ENCODE measurements at regions not wholly inside any gene's neighbourhood (a gene's known extent, or its start where the extent isn't known, plus 50 kb on each side); places are given as distances from the start of the nearest gene placed in this dataset.

- no peak overlapping the region for H3K9ac ChIP-seq (ENCODE audit: low read length in 2 of 2)
- no peaks in the 10 kb centered on the region for H3K36me3 ChIP-seq (ENCODE audit: control insufficient read depth in 2 of 2, insufficient read depth in 2 of 2, low read length in 2 of 2)
- H3K27ac ChIP-seq (ENCODE audit: low read length), result no peak overlapping the region
- H3K9me3 ChIP-seq (ENCODE audit: control insufficient read depth in 2 of 2, low read length in 2 of 2), result peaks cover 0 to 2% of the 10 kb centered on the region in 2 donors
- no peak overlapping the region for H3K4me3 ChIP-seq (ENCODE audit: low read length in 2 of 2)
- peaks cover 16 to 20% of the 10 kb centered on the region in 2 donors for H3K27me3 ChIP-seq (ENCODE audit: control insufficient read depth in 1 of 2, insufficient read depth in 2 of 2, low read length in 2 of 2)
- no peaks in the 10 kb centered on the region for H3K4me1 ChIP-seq (ENCODE audit: control insufficient read depth, insufficient read depth, low read length)
Measured at GRCh38 chr12:131457028-131457310, 253.9 kb upstream of the SFSWAP start.

- Histone ChIP-seq H3K9me3 (ENCODE audit: control insufficient read depth in 2 of 2, low read length in 2 of 2) (peaks cover 2 to 4% of the 10 kb centered on the region in 2 donors), H3K27me3 (ENCODE audit: control insufficient read depth in 1 of 2, insufficient read depth in 2 of 2, low read length in 2 of 2) (peaks cover 16 to 20% of the 10 kb centered on the region in 2 donors), H3K9ac (ENCODE audit: low read length in 2 of 2) (no peak overlapping the region), H3K4me1 (ENCODE audit: control insufficient read depth, insufficient read depth, low read length) (no peaks in the 10 kb centered on the region), H3K27ac (ENCODE audit: low read length) (no peak overlapping the region), H3K36me3 (ENCODE audit: control insufficient read depth in 2 of 2, insufficient read depth in 2 of 2, low read length in 2 of 2) (no peaks in the 10 kb centered on the region), H3K4me3 (ENCODE audit: low read length in 2 of 2) (no peak overlapping the region)
Measured at GRCh38 chr12:131457331-131458047, 253.4 kb upstream of the SFSWAP start.

GRCh38 chr12:131458048-131458374, 252.9 kb upstream of the SFSWAP start:
- Histone ChIP-seq H3K4me3 (ENCODE audit: low read length in 2 of 2) (no peak overlapping the region), H3K36me3 (ENCODE audit: control insufficient read depth in 2 of 2, insufficient read depth in 2 of 2, low read length in 2 of 2) (no peaks in the 10 kb centered on the region), H3K9me3 (ENCODE audit: control insufficient read depth in 2 of 2, low read length in 2 of 2) (peaks cover 3 to 4% of the 10 kb centered on the region in 2 donors), H3K9ac (ENCODE audit: low read length in 2 of 2) (no peak overlapping the region), H3K27ac (ENCODE audit: low read length) (no peak overlapping the region), H3K27me3 (ENCODE audit: control insufficient read depth in 1 of 2, insufficient read depth in 2 of 2, low read length in 2 of 2) (peaks cover 16 to 20% of the 10 kb centered on the region in 2 donors), H3K4me1 (ENCODE audit: control insufficient read depth, insufficient read depth, low read length) (no peaks in the 10 kb centered on the region)

- peaks cover 16 to 20% of the 10 kb centered on the region in 2 donors for H3K27me3 ChIP-seq (ENCODE audit: control insufficient read depth in 1 of 2, insufficient read depth in 2 of 2, low read length in 2 of 2)
- H3K4me1 ChIP-seq (ENCODE audit: control insufficient read depth, insufficient read depth, low read length), result no peaks in the 10 kb centered on the region
- no peak overlapping the region for H3K4me3 ChIP-seq (ENCODE audit: low read length in 2 of 2)
- peaks cover 4 to 5% of the 10 kb centered on the region in 2 donors for H3K9me3 ChIP-seq (ENCODE audit: control insufficient read depth in 2 of 2, low read length in 2 of 2)
- no peak overlapping the region for H3K9ac ChIP-seq (ENCODE audit: low read length in 2 of 2)
- H3K27ac ChIP-seq (ENCODE audit: low read length), result no peak overlapping the region
- no peaks in the 10 kb centered on the region for H3K36me3 ChIP-seq (ENCODE audit: control insufficient read depth in 2 of 2, insufficient read depth in 2 of 2, low read length in 2 of 2)
Measured at GRCh38 chr12:131458931-131459772, 251.7 kb upstream of the SFSWAP start.

GRCh38 chr12:131459773-131460365, 251.0 kb upstream of the SFSWAP start:
- peaks cover 4 to 5% of the 10 kb centered on the region in 2 donors for H3K9me3 ChIP-seq (ENCODE audit: control insufficient read depth in 2 of 2, low read length in 2 of 2)
- H3K4me1 ChIP-seq (ENCODE audit: control insufficient read depth, insufficient read depth, low read length), result no peaks in the 10 kb centered on the region
- H3K27me3 ChIP-seq (ENCODE audit: control insufficient read depth in 1 of 2, insufficient read depth in 2 of 2, low read length in 2 of 2), result peaks cover 16 to 20% of the 10 kb centered on the region in 2 donors
- H3K36me3 ChIP-seq (ENCODE audit: control insufficient read depth in 2 of 2, insufficient read depth in 2 of 2, low read length in 2 of 2), result no peaks in the 10 kb centered on the region
- no peak overlapping the region for H3K9ac ChIP-seq (ENCODE audit: low read length in 2 of 2)
- no peak overlapping the region for H3K27ac ChIP-seq (ENCODE audit: low read length)
- H3K4me3 ChIP-seq (ENCODE audit: low read length in 2 of 2), result no peak overlapping the region

GRCh38 chr12:131460520-131460919, 250.4 kb upstream of the SFSWAP start:
- Histone ChIP-seq H3K4me3 (ENCODE audit: low read length in 2 of 2) (no peak overlapping the region), H3K36me3 (ENCODE audit: control insufficient read depth in 2 of 2, insufficient read depth in 2 of 2, low read length in 2 of 2) (no peaks in the 10 kb centered on the region), H3K4me1 (ENCODE audit: control insufficient read depth, insufficient read depth, low read length) (no peaks in the 10 kb centered on the region), H3K9ac (ENCODE audit: low read length in 2 of 2) (no peak overlapping the region), H3K27ac (ENCODE audit: low read length) (no peak overlapping the region), H3K27me3 (ENCODE audit: control insufficient read depth in 1 of 2, insufficient read depth in 2 of 2, low read length in 2 of 2) (peaks cover 16 to 17% of the 10 kb centered on the region in 2 donors), H3K9me3 (ENCODE audit: control insufficient read depth in 2 of 2, low read length in 2 of 2) (peaks cover 4 to 5% of the 10 kb centered on the region in 2 donors)

GRCh38 chr12:131461096-131461495, 249.8 kb upstream of the SFSWAP start:
- peaks cover 5% of the 10 kb centered on the region in 2 donors for H3K9me3 ChIP-seq (ENCODE audit: control insufficient read depth in 2 of 2, low read length in 2 of 2)
- no peak overlapping the region for H3K27ac ChIP-seq (ENCODE audit: low read length)
- no peaks in the 10 kb centered on the region for H3K36me3 ChIP-seq (ENCODE audit: control insufficient read depth in 2 of 2, insufficient read depth in 2 of 2, low read length in 2 of 2)
- no peak overlapping the region for H3K4me3 ChIP-seq (ENCODE audit: low read length in 2 of 2)
- no peaks in the 10 kb centered on the region for H3K4me1 ChIP-seq (ENCODE audit: control insufficient read depth, insufficient read depth, low read length)
- peaks cover 12 to 15% of the 10 kb centered on the region in 2 donors for H3K27me3 ChIP-seq (ENCODE audit: control insufficient read depth in 1 of 2, insufficient read depth in 2 of 2, low read length in 2 of 2)
- H3K9ac ChIP-seq (ENCODE audit: low read length in 2 of 2), result no peak overlapping the region

- H3K27ac ChIP-seq (ENCODE audit: low read length), result no peak overlapping the region
- peaks cover 6 to 13% of the 10 kb centered on the region in 2 donors for H3K27me3 ChIP-seq (ENCODE audit: control insufficient read depth in 1 of 2, insufficient read depth in 2 of 2, low read length in 2 of 2)
Measured at GRCh38 chr12:131463174-131463573, 247.7 kb upstream of the SFSWAP start.

GRCh38 chr12:131464081-131464480, 246.8 kb upstream of the SFSWAP start:
- Histone ChIP-seq H3K9me3 (ENCODE audit: control insufficient read depth in 2 of 2, low read length in 2 of 2) (peaks cover 5 to 16% of the 10 kb centered on the region in 2 donors), H3K4me3 (ENCODE audit: low read length in 2 of 2) (no peak overlapping the region), H3K36me3 (ENCODE audit: control insufficient read depth in 2 of 2, insufficient read depth in 2 of 2, low read length in 2 of 2) (no peaks in the 10 kb centered on the region), H3K4me1 (ENCODE audit: control insufficient read depth, insufficient read depth, low read length) (no peaks in the 10 kb centered on the region), H3K27ac (ENCODE audit: low read length) (no peak overlapping the region), H3K9ac (ENCODE audit: low read length in 2 of 2) (no peak overlapping the region), H3K27me3 (ENCODE audit: control insufficient read depth in 1 of 2, insufficient read depth in 2 of 2, low read length in 2 of 2) (peaks cover 6 to 8% of the 10 kb centered on the region in 2 donors)

More at GRCh38 chr12:131463174-131463573, 247.7 kb upstream of the SFSWAP start:
- peaks cover 5 to 16% of the 10 kb centered on the region in 2 donors for H3K9me3 ChIP-seq (ENCODE audit: control insufficient read depth in 2 of 2, low read length in 2 of 2)
- no peak overlapping the region for H3K9ac ChIP-seq (ENCODE audit: low read length in 2 of 2)
- no peaks in the 10 kb centered on the region for H3K36me3 ChIP-seq (ENCODE audit: control insufficient read depth in 2 of 2, insufficient read depth in 2 of 2, low read length in 2 of 2)
- no peaks in the 10 kb centered on the region for H3K4me1 ChIP-seq (ENCODE audit: control insufficient read depth, insufficient read depth, low read length)
- no peak overlapping the region for H3K4me3 ChIP-seq (ENCODE audit: low read length in 2 of 2)

- Histone ChIP-seq H3K9ac (ENCODE audit: low read length in 2 of 2) (no peak overlapping the region), H3K9me3 (ENCODE audit: control insufficient read depth in 2 of 2, low read length in 2 of 2) (peaks cover 5 to 16% of the 10 kb centered on the region in 2 donors), H3K27me3 (ENCODE audit: control insufficient read depth in 1 of 2, insufficient read depth in 2 of 2, low read length in 2 of 2) (peaks cover 0 to 9% of the 10 kb centered on the region in 2 donors), H3K27ac (ENCODE audit: low read length) (no peak overlapping the region), H3K4me3 (ENCODE audit: low read length in 2 of 2) (no peak overlapping the region), H3K36me3 (ENCODE audit: control insufficient read depth in 2 of 2, insufficient read depth in 2 of 2, low read length in 2 of 2) (no peaks in the 10 kb centered on the region), H3K4me1 (ENCODE audit: control insufficient read depth, insufficient read depth, low read length) (no peaks in the 10 kb centered on the region)
Measured at GRCh38 chr12:131466306-131466705, 244.6 kb upstream of the SFSWAP start.

Measured in stomach smooth muscle (tissue), 2 donors.